ENCODE measurements at regions not wholly inside any gene's neighbourhood (a gene's known extent, or its start where the extent isn't known, plus 50 kb on each side); places are given as distances from the start of the nearest gene placed in this dataset.

DNA sequence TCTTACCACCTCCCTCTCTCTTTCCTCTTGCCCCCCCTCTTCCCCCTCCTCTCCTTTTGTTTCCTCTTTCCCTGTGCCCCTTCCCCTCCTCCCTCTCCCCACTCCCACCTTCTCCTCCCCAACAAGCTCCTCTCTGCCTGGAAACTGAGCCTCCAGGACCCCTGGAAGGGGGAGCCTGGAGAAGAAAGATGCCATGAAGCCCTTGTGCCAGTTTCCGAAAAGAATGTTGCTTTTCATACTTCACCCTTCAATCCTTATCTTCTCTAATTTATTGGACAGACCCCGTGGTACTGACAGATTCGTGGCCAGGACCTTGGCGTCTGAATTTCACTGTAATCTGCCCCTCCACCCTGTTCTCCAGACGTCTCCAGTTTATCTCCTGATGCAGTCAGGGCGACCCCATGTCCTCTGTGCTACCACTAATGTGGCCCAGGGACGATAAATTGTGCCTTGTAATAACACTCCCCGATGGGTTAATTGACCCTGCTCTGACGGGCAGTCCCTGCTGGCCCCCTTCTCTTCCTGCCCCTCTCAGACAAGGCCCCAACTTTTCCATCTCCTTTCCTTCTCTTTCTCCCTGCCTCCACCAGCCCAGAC, 138.4 kb upstream of the GSE1 start:
- TF ChIP-seq, protein P1, sequence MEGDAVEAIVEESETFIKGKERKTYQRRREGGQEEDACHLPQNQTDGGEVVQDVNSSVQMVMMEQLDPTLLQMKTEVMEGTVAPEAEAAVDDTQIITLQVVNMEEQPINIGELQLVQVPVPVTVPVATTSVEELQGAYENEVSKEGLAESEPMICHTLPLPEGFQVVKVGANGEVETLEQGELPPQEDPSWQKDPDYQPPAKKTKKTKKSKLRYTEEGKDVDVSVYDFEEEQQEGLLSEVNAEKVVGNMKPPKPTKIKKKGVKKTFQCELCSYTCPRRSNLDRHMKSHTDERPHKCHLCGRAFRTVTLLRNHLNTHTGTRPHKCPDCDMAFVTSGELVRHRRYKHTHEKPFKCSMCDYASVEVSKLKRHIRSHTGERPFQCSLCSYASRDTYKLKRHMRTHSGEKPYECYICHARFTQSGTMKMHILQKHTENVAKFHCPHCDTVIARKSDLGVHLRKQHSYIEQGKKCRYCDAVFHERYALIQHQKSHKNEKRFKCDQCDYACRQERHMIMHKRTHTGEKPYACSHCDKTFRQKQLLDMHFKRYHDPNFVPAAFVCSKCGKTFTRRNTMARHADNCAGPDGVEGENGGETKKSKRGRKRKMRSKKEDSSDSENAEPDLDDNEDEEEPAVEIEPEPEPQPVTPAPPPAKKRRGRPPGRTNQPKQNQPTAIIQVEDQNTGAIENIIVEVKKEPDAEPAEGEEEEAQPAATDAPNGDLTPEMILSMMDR (IDR thresholded peaks at IDR 0.05), result no peak
- TF ChIP-seq POLR2AphosphoS5 (IDR thresholded peaks at IDR 0.05; ENCODE audit: low read depth, low read length), result no peak
- no peak for TF ChIP-seq TEAD4 (IDR thresholded peaks at IDR 0.05; ENCODE audit: borderline replicate concordance, insufficient read depth)
- TF ChIP-seq, protein P2, sequence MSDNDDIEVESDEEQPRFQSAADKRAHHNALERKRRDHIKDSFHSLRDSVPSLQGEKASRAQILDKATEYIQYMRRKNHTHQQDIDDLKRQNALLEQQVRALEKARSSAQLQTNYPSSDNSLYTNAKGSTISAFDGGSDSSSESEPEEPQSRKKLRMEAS (IDR thresholded peaks at IDR 0.05; ENCODE audit: low read depth), result no peak
- no peak for TF ChIP-seq MXI1 (IDR thresholded peaks at IDR 0.05; ENCODE audit: low read depth, low read length)
- TF ChIP-seq EZH2phosphoT487 (IDR thresholded peaks at IDR 0.05; ENCODE audit: borderline replicate concordance, low read depth), result no peak
- no peak for TF ChIP-seq USF1 (IDR thresholded peaks at IDR 0.05; ENCODE audit: borderline replicate concordance, low read depth)
- no peak for TF ChIP-seq FOXM1 (IDR thresholded peaks at IDR 0.05; ENCODE audit: low read depth)
- no peak for TF ChIP-seq FOXJ3 (CRISPR knock-in tag; IDR thresholded peaks at IDR 0.05)
- no peak for TF ChIP-seq EP300 (IDR thresholded peaks at IDR 0.05; ENCODE audit: borderline replicate concordance in 1 of 2, low read depth in 1 of 2, low read length in 1 of 2)
- TF ChIP-seq RCOR1 (IDR thresholded peaks at IDR 0.05; ENCODE audit: low read length), result no peak
- no peak for TF ChIP-seq GABPA (IDR thresholded peaks at IDR 0.05; ENCODE audit: low read depth)
- TF ChIP-seq CHD2 (IDR thresholded peaks at IDR 0.05; ENCODE audit: low read length, partially characterized antibody), result no peak
